ENCODE measurements at regions not wholly inside any gene's neighbourhood (a gene's known extent, or its start where the extent isn't known, plus 50 kb on each side); places are given as distances from the start of the nearest gene placed in this dataset.
"Not testable (repeated sequence)": the region's sequence is repeated elsewhere in the genome, so short reads cannot be mapped to it uniquely, and the experiment has no call there.

GRCh38 chr17:20895426-20895825 lies 147.4 kb downstream of the USP22 start:
- not testable (repeated sequence) for TF ChIP-seq EZH2 (IDR thresholded peaks at IDR 0.05; ENCODE audit: insufficient read depth, poor library complexity, severe bottlenecking); EZH2phosphoT487 (IDR thresholded peaks at IDR 0.05; ENCODE audit: insufficient read depth, low read depth)

Measured in GM23248 (cell line).